22Rv1 (cell line): ENCODE measurements at regions not wholly inside any gene's neighbourhood (a gene's known extent, or its start where the extent isn't known, plus 50 kb on each side); places are given as distances from the start of the nearest gene placed in this dataset.
"Not testable (repeated sequence)": the region's sequence is repeated elsewhere in the genome, so short reads cannot be mapped to it uniquely, and the experiment has no call there.

ENCODE experiments used
- H3K27ac ChIP-seq: fragments of 450-650 bp; 2 replicates; pipeline ENCODE4 v1.5.1; 2017
- ZFX ChIP-seq: fragments of 450-650 bp; IDR thresholded peaks from 2 replicates; pipeline ENCODE4 v1.6.1; 2017; ENCODE audit warnings: antibody characterized with exemption, borderline replicate concordance
- TF ChIP-seq, protein P1 (sequence below): fragments of 450-650 bp; IDR thresholded peaks from 2 replicates; pipeline ENCODE4 v1.5.1; 2017; ENCODE audit warnings: mild to moderate bottlenecking

DNA sequence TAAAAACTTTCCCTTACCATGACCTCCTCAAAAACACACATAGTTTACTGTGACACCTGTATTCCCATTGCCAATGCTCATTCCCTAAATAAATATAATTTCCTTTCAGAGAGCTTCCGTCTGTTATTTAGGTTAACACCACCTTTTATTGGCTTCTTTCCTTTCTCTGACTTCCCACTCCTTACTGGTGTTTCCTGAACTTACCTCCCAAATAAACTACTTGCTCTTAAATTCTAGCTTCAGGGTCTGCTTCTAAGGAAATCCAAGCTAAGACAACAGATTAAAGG, 67.4 kb upstream of the ZNF746 start:
- TF ChIP-seq, protein P1, sequence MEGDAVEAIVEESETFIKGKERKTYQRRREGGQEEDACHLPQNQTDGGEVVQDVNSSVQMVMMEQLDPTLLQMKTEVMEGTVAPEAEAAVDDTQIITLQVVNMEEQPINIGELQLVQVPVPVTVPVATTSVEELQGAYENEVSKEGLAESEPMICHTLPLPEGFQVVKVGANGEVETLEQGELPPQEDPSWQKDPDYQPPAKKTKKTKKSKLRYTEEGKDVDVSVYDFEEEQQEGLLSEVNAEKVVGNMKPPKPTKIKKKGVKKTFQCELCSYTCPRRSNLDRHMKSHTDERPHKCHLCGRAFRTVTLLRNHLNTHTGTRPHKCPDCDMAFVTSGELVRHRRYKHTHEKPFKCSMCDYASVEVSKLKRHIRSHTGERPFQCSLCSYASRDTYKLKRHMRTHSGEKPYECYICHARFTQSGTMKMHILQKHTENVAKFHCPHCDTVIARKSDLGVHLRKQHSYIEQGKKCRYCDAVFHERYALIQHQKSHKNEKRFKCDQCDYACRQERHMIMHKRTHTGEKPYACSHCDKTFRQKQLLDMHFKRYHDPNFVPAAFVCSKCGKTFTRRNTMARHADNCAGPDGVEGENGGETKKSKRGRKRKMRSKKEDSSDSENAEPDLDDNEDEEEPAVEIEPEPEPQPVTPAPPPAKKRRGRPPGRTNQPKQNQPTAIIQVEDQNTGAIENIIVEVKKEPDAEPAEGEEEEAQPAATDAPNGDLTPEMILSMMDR = no peak
- no peak for TF ChIP-seq ZFX
- H3K27ac ChIP-seq = no peak overlapping the region

DNA sequence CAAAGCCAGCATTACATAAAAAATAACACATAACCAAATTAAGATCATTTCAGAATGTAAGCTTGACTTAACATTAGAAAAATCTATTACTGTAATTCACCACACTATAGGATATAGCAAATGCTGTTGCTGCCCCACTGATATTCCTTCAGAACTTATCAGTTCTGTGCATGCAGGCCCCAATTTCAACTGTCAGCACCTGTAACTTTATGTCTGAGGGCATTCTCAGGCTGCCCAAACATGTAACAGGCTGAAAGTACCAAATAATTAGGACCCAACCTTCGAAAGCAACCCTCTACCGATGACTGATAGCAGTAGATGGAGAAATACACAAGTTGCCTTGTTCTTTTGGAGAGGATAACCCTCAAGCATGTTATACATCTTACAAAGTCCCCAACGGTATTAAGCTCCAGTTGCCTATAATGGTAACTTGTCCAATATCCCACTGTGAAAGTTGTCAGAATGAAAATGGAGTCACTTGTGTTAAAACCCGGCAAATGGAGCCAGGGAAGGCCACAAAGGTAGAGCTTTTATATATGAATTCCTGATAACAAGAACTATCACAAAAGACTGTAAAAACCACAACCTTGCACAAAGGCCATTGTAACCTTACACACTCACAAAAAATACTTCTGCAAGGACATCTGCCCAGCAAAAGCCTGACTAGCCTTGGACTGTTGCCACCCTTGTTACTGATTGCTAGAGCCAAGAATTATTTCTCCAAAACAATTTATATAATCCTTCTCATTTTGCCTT, 66.9 kb upstream of the ZNF746 start:
- TF ChIP-seq ZFX = no peak
- TF ChIP-seq, protein P1 = no peak
- no peak overlapping the region for H3K27ac ChIP-seq

DNA sequence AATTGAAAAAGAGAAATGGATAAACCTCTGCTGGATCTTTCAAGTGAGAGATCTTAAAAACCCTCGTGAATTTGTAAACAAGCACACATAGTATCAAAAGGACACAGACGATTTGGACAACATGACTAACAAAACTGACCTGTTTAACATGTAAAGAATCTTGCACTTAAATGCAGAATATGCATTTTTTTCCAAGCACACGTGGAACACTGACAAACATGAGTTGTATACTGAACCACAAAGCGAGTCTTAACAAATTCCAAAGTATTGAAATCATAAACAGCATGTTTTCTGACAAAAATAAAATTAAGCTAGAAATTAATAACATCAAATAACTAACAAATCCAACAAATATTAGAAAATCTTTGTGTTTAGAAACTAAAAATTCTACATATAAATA, 65.0 kb upstream of the ZNF746 start:
- TF ChIP-seq, protein P1 = no peak
- TF ChIP-seq ZFX = no peak
- no peak overlapping the region for H3K27ac ChIP-seq

DNA sequence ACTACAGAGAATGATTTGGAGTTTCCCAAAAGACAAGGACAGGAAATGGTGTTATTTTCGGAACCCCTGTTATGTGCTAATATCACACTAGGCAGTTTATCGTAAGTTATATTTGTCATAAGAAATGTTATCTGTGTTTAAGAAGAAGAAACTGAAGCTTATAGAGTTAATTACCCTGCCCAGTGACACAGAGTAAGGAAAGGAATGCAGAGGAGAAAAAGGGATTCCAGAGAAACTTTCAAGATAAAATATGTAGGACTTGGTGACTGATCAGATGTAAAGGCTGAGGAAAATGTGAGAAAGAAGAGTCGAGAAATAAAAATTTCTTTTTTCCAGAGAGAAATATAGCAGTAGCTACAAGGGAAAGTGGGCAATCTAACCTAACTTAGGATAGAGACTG, 63.5 kb upstream of the ZNF746 start:
- no peak overlapping the region for H3K27ac ChIP-seq
- no peak for TF ChIP-seq ZFX
- TF ChIP-seq, protein P1 = no peak

DNA sequence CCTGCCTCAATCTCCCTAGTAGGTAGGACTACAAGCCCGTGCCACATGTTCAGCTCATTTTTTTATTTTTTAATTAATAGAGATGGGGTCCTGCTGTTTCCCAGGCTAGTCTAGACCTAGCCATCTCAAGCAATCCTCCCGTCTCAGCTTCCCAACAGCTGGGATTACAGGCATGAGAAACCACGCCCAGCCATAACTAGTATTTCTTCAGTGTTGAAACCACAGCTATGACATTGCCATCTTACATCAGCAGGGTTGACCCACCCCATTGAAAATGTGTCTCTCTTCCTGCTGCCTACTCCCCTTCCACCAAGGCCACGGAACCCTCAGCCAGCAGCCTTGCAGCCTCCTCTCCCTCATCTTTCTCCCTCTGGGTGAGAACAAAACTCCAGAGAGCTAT, 62.1 kb upstream of the ZNF746 start:
- no peak for TF ChIP-seq ZFX
- TF ChIP-seq, protein P1 = no peak
- no peak overlapping the region for H3K27ac ChIP-seq

DNA sequence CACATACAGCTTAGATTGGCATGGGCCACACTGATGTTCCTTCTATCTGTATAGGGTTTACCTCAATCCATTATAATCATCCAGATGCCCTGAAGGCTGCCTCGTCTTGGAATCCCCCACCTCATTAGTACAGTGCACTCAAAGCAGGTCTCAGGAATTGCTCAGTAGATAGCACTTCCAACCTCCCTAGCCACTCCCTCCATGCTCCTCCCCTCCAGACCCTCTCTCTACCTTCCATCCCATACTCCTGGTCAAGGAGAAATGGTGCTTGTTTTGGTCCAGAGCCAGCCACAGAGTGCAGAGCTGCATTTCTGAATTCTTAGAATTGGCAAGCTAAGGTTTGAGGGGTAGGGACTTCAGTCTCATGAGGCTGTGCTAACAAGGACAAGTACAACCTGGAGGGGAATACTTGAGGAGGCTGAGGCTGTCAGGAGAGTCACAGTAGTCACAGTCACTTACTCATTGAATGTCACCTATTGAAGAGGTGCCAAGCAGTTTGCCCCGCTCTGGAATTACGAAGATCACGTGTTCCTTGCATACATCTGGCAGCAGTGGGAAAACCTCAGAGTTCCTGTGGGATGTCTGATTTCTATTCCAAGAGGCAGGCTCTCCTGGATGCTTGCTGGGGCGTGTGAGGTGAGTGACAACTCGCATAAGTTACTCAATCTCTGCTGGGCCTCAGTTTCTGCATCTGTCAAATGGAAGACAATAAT, 60.7 kb upstream of the ZNF746 start:
- TF ChIP-seq, protein P1 = no peak
- TF ChIP-seq ZFX = no peak
- no peak overlapping the region for H3K27ac ChIP-seq

DNA sequence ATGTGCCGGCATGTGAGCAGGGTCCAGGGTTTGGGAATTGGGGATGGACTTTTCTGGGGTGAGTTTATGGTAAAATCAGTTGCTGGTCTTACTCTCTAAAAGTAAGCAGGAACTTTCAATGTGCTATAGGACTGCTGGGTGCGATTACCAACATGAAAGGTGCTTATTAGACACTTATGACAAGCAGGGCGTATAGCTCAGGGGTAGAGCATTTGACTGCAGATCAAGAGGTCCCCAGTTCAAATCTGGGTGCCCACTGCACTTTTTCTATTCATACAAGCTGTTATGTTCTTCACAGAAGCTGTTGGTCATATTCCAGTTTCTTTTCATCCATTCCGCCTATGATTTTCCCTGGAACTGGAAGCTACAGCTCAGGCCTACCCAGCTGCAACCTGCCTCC, 58.9 kb upstream of the ZNF746 start:
- 0 out of 2 replicates have a peak overlapping the region, but pooled peaks have one; percentile 11 for H3K27ac ChIP-seq

DNA sequence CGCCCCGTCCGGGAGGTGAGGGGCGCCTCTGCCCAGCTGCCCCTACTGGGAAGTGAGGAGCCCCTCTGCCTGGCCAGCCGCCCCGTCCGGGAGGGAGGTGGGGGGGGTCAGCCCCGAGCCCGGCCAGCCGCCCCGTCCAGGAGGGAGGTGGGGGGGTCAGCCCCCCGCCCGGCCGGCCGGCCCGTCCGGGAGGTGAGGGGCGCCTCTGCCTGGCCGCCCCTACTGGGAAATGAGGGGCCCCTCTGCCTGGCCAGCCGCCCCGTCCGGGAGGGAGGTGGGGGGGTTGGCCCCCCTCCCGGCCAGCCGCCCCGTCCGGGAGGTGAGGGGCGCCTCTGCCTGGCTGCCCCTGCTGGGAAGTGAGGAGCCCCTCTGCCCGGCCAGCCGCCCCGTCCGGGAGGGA, 57.2 kb upstream of the ZNF746 start:
- not testable (repeated sequence) for H3K27ac ChIP-seq

DNA sequence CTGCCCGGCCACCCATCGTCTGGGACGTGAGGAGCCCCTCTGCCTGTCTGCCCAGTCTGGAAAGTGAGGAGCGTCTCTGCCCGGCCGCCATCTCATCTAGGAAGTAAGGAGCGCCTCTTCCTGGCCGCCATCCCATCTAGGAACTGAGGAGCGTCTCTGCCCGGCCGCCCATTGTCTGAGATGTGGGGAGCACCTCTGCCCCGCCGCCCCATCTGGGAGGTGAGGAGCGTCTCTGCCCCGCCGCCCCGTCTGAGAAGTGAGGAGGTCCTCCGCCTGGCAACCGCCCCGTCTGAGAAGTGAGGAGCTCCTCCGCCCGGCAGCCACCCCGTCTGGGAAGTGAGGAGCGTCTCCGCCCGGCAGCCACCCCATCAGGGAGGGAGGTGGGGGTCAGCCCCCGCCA, 56.4 kb upstream of the ZNF746 start:
- H3K27ac ChIP-seq = not testable (repeated sequence)
